Coronary artery (tissue), 2 donors: ENCODE measurements at regions not wholly inside any gene's neighbourhood (a gene's known extent, or its start where the extent isn't known, plus 50 kb on each side); places are given as distances from the start of the nearest gene placed in this dataset.

Experiments
- DNase-seq: peaks from one replicate; pipeline ENCODE4 v3.0.0-alpha.2; 2017; ENCODE audit warnings: low spot score
- H3K27ac ChIP-seq, 2 donors: fragments of 200-600 bp; sonication (generic); one replicate each; pipeline ENCODE4 v1.5.1; 2016 to 2019
- H3K4me3 ChIP-seq: fragments of 200-600 bp; sonication (generic); 2 replicates; pipeline ENCODE4 v1.5.1; 2016; ENCODE audit warnings: mild to moderate bottlenecking, moderate library complexity
- TF ChIP-seq, protein P1 (sequence below): fragments of 200-600 bp; sonication (generic); IDR thresholded peaks from one replicate; pipeline ENCODE4 v1.5.1; 2019; ENCODE audit warnings: antibody characterized with exemption

DNA sequence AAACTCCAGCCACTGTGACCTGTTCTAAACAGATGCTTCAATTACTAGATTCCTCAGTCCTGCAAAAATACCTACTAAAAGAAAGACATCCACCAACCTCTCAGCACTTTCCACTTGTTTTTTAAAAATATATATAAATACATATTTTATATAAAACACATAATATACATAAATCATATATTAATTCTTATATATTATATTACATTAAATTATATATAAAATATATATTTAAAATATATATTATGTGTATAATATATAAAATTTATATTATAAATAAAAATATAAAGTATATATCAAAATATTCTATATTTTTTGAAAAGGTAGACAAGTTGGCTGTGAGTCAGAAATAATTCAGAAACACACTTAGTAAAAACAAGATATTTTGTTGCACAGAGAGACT, 2371.8 kb upstream of the ACO1 start:
- Histone ChIP-seq H3K4me3 (no peak overlapping the region), H3K27ac (no peak overlapping the region)
- DNase-seq, result no peak
- TF ChIP-seq, protein P1, sequence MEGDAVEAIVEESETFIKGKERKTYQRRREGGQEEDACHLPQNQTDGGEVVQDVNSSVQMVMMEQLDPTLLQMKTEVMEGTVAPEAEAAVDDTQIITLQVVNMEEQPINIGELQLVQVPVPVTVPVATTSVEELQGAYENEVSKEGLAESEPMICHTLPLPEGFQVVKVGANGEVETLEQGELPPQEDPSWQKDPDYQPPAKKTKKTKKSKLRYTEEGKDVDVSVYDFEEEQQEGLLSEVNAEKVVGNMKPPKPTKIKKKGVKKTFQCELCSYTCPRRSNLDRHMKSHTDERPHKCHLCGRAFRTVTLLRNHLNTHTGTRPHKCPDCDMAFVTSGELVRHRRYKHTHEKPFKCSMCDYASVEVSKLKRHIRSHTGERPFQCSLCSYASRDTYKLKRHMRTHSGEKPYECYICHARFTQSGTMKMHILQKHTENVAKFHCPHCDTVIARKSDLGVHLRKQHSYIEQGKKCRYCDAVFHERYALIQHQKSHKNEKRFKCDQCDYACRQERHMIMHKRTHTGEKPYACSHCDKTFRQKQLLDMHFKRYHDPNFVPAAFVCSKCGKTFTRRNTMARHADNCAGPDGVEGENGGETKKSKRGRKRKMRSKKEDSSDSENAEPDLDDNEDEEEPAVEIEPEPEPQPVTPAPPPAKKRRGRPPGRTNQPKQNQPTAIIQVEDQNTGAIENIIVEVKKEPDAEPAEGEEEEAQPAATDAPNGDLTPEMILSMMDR, result no peak

DNA sequence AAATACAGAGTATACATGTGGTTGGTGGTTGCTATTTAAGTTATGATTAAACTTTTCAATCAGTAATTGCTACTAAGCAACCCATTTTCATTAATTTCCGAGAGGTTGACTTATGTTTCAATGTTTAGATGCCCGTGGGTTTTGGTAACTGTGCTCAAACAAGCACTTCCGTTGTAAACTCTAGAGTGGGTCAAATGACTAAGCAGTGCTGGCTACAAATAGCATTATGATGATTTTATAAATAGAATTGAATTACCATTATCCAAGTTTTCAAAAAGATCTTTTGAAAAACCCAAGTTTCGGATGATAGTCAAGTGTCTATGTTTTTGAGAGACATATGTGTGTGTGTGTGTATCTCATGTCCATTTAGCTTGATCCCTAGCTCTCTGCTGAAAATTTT, 2369.4 kb upstream of the ACO1 start:
- no peak overlapping the region for H3K27ac ChIP-seq
- TF ChIP-seq, protein P1, result no peak
- no peak overlapping the region for H3K4me3 ChIP-seq
- DNase-seq, result no peak

DNA sequence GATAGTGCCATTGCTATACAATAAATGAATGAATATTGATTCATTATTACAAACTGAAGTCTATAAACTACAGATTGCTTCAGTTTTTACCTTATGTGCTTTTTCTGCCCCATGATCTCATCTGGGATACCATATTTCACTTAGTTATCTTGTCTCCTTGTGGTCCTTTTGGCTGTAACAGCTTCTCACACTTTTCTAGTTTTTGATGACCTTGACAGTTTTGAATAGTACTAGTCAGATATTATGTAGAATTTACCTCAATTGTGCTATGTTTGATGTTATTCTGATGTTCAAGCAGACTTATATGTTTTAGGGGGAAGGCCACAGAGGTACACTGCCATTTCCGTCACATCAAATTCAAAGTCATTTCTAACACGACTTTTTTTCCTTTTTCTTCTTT, 2364.3 kb upstream of the ACO1 start:
- TF ChIP-seq, protein P1, result no peak
- DNase-seq, result no peak
- H3K4me3 ChIP-seq, result no peak overlapping the region
- no peak overlapping the region for H3K27ac ChIP-seq

DNA sequence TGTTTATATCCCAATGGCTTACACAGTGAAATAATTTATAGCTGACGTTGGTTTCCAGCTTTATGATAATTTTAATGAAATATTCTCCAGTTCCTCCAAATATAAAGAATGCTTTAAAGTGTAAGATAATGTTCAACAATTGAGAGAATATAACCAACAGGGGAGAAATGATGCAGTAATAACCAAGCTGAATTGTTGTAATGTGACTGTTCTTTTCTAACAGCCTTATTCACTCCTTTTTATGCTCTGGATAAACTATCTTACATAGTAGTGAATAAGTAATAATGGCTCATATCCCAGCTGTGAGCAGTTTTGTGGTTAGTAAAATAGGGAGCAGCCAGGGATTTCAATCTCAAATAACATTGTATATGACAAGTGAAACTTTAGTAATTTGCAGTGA, 2348.7 kb upstream of the ACO1 start:
- TF ChIP-seq, protein P1, result no peak
- no peak for DNase-seq
- H3K4me3 ChIP-seq, result no peak overlapping the region

DNA sequence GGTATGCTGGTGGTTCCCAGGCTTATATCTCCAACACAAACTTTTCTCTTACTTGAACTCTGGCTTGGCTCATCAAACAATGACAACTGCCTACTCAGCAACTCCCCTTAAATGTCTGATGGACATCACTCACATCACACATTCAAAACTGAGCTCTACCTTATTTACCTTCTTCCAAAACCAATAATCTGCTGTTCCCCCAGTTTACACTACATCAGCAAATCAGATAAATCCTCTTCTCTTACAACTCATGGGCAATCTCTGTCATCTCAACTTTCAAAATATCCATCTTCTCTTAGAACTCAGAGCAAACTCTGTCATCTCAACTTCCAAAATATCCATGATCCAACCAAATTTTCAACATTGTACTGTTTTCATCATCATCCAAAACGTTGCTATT, 2347.9 kb upstream of the ACO1 start:
- TF ChIP-seq, protein P1, result no peak
- no peak for DNase-seq

More for the DNA sequence above, 2348.7 kb upstream of the ACO1 start:
- H3K27ac ChIP-seq, result no peak overlapping the region

DNA sequence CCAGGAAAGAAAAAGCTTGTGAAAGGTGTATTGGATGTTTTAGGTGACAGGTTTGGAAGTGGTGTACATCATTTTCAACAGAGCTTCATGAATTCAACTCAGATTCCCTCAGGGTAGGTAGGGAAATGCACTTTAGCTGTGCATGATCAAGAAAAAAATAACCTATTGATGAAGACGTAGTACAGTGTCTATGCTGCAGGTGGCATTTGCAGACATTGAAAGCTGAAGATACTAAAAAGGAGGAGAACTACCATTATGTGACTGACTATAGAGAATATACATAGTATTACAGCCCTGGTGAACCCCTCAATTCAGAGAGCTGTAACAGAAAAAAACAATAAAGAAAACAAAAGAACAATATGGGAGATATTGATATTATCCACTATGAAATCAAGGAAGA, 2344.7 kb upstream of the ACO1 start:
- DNase-seq, result no peak
- H3K4me3 ChIP-seq, result no peak overlapping the region
- TF ChIP-seq, protein P1, result no peak
- H3K27ac ChIP-seq, result no peak overlapping the region

More for the DNA sequence above, 2347.9 kb upstream of the ACO1 start:
- no peak overlapping the region for H3K27ac ChIP-seq
- no peak overlapping the region for H3K4me3 ChIP-seq

DNA sequence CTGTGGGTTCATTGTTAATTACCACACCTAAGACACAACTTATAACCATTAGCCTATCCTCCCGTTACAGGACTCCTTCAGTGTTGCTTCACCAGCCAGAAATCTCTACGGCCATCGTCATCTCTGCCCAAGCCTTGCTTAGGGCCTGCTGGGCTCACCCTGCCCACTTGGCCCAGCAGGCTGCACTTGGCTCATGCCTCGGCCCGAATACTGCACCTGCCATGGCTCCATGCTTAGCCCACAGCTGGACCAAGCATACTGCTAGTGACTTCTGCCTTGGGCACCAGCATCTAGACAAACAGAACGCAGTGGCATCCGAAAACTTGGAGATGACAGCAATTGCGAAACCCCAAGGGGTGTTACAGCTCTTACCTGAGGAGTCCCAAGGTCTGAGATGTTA, 2336.0 kb upstream of the ACO1 start:
- Histone ChIP-seq H3K27ac (no peak overlapping the region), H3K4me3 (no peak overlapping the region)
- TF ChIP-seq, protein P1, result no peak
- no peak for DNase-seq
